ENCODE measurements at regions not wholly inside any gene's neighbourhood (a gene's known extent, or its start where the extent isn't known, plus 50 kb on each side); places are given as distances from the start of the nearest gene placed in this dataset.

DNA sequence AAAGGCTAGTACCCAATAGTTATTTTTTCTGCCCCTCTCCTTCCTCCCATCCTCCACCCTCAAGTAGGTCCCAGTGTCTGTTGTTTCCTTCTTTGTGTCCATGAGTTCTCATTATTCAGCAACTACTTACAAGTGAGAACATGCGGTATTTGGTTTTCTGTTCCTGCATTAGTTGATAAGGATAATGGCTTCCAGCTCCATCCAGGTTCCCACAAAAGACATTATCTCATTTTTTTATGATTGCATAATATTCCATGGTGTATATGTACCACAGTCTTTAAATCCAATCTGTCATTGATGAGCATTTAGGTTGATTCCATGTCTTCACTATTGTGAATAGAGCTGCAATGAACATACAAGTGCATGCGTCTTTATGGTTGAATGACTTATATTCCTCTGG is 128.3 kb upstream of the ANKRD55 start:
- no peak for DNase-seq

DNA sequence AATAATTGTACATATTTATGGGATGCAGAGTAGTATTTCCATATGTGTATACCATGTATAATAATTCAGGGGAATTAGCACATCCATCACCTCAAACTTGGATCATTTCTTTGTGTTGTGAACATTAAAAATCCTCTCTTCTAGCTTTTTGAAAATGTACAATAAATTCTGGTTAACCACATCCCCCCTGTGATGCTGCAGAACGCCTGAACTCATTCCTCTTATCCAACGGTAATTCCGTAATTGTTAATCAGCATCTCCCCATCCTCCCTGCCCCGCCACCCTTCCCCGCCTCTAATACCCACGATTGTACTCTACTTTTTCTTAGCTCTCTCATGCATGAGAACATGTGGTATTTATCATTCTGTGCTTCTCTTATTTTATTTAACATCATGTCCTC is 127.7 kb upstream of the ANKRD55 start:
- no peak for DNase-seq

DNA sequence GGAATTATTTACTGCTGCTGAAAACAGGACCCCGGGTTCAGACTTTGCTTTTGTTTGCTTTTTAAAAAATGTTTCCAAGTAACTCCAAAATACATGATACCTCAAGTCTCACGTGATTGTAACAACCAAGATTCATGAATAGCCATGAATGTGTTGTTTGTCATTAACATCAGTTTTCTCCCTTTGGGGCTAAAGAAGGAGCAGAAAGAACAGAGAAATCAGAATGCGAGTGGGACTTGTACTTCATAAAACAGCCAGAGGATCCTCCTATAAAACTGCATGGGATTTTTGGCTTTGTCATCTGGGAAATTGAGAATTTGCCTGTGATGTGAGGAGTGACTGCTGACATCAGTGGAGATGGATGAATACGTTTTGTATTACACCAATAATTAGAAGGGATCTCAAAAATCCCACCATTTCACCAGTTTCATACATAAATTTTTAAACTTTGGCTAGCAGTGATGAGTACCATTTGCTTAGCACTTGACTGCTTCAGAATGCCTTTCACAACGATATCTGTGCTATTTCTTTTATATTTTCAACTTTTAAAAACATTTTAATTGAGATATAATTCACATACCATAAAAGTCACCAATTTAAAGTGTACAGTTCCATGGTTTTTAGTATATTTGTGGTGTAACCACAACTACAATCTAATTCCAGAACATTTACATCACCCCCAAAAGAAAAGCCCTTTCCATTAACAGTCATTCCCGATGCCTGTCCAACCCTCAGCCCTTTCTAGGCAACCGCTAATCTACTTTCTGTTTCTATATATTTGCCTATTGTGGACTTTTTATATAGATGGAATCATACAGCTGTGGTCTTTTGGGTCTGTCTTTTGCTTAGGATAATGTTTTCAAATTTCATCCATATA is 126.9 kb upstream of the ANKRD55 start:
- DNase-seq: no peak

DNA sequence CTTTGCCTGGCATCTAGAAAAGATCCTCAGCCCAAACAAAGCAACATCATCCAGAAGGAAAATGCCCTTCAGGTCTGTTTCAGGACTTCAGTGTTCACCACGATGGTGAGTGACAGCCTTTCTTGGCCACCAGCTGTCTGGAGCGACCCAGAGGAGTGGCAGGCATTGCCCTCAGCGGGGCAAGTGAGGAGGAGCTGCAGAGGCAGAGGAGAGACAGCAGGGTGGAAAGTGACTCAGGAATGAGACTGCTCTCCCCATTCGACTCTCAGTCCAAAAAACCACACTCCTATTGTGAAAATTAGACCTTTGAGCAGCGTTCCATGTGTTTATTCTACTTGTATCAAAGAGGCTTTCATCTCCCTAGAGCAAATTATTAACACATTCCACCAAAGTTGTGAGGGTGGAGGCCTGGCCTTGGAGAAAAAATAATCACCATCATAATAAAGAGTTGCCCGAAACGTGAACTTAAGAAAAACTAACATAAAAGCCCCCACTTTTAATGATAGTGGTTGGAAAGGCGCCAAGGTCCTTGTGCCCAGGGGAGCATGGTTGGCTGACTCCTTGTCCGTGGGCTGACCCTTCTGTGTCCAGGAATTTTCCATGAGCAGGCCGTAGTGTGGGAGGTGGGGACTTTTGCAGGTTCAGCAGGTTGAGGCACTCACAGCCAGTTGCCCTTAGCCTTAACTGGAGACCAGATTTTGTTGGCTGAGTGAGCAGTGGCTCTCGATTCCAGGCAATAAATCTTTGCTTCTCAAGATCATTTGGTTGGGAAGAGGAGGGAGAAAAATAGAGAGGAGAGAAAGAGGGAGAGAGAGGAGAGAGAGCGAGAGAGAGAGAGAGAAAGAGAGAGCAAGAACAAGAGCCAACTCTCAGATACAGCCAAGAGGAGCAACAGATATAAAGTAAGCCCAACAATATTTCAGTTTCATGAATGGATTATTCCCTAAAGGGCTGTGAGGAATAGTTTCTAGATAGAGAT is 125.9 kb upstream of the ANKRD55 start:
- DNase-seq: no peak

DNA sequence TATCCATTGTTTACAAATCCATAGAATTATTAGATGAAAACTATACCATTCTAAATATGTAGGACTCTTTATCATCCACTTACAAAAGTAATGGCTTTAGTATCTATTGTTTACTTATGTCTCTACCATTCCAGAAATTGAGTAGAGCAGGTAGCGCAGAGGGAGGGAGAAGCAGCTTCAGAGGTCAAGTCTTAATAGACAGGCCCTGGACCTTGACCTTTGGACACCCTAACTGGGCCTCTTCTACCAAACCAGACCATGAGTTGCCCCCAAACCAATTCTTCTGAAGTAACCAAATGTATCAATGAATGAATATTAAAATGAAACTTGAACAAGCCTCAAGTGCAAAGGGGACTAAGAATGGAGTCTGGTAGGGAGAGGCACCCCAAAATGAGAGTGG is 124.9 kb upstream of the ANKRD55 start:
- no peak for DNase-seq

DNA sequence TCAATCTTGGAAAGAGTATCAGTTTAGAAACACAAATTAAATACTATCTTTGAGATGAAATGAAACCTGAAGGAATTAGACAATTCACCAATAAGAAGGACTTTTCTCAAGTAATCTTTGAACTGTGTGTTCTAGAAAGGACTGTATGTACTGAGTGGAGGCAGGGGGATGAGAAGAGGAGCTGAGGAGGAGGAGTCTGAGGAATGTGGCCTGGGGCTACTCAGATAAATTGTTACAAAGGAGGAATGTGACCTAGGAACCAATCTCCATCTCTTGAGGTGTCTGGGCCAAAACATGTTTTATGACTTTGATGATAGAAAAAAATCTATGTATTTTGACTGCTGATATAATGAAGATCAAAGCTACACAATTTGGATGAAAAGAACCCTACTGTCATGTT is 124.3 kb upstream of the ANKRD55 start:
- no peak for DNase-seq

DNA sequence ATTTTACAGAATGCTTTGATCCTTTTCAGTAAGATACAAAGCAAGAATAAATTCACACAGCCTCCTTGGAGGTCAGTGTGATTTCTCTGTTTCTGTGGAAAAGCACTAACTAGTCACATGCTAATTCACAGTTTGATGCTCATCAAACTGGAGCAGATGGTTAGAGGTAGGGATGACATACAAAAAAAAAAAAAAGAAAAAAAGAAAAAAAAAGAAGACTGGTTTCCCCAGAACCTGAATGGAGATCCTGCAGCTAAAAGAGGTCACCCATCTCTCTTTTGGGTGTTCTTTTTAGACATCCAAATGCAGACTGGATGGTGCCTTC is 123.7 kb upstream of the ANKRD55 start:
- DNase-seq: no peak

DNA sequence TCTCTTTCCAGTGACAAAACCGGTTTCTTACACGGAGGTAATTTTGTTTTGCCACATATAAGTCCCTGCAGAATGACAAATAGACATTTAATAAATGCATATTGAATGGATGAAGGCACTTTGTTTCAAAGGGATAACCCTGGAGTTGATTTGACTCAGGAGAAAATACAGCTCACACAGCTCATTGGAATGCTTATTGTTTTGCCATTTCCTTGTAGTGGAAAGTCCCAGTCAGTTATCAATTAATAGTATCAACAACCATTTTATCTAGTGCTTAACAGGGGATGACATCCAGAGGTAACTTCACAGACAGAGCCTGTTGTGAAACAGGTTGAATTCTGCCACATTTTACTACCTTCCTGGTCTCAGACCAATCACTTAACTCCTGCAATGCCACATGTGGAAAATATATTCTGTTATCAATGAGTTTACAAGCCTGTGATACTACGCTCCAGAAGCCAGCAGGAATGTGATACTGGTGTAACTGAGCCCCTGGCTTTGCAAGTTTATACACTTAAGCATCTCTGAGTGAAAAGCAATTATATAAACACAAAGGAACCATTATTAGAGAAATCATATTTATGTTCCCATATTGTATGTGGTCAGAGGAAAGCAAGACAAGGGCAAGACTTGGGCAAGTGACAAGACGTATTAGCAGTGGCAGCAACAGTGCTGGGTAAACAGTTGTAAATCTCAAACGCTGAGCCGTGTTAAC is 123.1 kb upstream of the ANKRD55 start:
- no peak for DNase-seq

DNA sequence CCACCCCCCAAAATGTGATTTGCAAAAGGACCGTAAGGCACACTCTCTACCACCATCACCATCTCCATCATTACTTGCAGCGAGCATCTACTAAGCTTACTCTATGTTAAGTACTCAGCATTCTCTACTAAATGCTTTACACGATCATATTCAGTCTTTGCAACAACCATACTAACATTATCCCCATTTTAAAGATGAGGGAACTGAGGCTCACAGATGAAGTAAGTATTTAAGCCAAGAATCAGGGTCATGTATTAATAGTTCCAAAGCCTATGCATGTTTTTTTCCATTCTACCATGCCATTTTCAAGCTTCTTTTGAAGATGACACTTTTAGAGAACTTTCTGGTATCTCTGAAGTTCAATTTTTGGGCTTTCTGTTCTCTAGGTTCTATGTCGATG is 121.7 kb upstream of the ANKRD55 start:
- no peak for DNase-seq

DNA sequence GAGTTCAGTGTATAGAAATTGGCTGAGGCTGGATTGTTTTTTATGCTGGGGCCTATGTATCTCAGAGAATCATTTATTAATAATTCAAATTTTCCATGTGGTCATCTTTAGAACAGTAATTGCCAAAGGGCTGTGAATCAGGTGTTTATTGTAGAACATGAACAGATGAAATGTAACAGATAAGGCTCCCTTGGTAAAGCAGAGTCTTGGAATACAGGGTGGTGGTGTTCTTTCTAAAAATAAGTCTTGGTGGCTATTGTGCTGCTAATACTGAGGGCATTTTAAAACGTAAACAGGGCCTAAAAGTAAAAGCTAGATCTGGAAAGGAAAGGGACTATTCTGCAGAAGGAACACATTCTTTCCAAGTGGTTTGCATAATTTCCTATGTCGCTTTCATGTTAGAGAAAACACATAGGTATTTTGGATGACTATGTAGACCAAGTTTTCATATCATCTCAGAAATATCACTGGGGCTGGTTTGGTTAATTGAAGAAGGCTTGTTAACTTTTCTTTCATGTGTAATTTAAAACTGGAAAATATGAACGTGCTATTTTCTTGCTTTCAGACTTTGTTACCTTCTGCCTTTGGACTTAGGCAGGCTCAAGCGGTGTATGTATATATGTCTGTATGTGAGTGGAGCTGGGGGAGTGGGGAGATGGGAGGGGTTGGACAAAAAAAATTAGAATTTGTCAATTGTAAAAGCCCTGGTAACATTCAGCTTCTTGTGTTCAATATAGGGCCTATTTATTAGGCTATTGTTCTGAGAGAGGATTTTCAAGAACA is 119.9 kb upstream of the ANKRD55 start:
- DNase-seq: no peak

DNA sequence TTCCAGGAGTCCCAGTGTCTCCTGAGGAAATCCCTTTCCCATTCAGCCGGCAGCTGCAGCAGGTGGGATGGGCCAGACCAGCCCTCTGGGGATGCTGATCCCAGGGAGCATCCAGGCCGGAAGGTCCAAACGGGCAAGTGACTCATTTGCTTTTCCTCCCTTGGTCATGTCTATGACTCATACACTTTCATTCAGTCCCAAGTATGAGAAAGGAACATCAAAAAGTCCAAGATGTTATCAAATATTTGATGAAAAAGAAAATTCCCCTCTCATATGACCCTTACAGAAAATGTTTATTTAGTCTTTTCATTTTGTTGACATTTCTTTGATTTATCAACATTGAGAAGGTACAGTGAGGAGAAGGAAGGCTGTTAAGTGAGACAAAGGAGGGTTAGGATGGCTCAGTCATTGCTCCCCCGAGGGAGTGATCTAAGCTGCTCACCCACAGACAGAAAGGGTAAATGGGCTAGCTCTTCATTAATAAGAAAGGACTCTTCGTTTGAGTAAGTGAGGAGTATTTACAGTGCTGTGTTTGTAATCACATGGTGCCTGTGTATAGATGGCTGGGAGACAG is 117.6 kb upstream of the ANKRD55 start:
- no peak for DNase-seq

DNA sequence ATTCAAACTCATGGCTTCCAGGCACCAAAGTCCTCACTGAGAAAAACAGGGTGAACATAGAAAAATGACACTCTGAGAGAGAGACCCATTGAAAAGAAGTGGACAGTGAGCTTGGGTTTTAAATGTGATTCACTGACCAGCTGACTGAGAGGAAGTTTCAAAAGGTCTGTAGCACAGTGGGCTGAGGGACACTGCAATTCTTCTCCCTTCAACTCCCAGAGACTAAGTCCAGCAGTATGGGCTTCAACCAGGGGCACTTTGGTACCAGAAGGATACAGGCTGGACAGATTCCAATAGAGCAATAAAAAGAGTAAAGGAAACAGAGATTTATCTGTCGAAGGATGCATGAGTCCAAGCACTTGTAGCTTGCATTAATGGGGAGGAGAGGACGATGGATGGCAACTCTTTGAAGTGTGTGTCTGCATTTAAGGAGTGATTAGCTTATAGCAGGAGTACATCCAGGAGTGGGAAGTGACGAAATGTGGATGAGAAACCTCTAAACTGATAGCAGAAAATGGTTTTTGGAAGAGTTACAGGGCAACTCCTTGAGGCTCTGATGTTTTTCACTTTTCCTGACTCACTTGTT is 117.0 kb upstream of the ANKRD55 start:
- DNase-seq: no peak

DNA sequence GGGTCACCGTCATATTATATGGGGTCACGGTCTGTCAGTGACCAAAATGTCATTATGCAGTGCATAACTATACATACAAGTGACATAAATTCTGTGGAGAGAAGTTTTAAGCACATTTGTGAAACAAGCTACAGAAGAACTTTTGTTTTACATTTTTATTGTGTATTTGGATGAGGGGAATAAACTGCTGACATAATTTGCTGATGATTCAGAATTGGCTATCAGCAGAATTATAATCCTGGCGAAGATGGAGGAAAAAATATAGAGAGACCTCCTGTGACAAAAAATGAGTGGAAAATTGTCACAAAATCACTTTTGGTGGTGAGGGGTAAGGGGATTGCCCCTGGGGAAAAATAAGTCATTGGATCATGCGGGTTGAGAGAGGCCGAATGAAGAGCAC is 116.3 kb upstream of the ANKRD55 start:
- DNase-seq: no peak

DNA sequence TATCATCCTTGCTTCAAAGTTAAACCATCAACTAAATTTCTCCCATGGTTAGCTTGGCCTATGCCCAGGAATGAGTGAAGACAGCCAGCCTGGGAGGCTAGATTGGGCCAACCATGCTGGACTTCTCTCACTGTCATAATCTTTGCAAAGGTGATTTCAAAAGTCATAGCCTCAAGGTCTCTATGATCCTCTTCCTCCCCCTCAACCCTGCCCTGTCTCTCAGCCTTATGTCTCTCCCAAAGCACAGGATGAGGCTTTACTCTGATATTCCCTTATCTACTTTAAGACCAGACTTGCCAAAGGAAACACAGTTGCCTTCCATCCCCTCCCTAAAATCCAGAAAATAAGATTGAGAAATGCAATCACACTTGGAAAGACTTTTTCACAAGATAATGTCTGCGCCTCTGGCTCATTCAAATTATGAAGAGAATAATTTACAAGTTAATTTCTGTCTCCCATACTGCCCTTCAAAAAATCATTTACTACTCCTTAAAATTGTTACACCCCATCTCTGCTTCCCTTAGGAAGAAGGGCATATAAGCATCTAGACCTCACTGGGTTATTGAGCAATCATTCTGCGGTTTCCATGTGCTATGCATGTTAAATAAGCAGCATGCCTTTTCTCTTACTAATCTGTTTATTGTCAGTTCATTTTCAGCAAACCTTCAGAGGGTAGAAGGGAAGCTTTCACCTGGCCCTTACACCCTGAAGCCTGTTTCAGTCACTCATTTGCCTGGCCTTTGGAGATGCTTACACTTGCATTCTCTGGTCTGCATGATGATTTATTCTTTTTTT is 113.8 kb upstream of the ANKRD55 start:
- no peak for DNase-seq

DNA sequence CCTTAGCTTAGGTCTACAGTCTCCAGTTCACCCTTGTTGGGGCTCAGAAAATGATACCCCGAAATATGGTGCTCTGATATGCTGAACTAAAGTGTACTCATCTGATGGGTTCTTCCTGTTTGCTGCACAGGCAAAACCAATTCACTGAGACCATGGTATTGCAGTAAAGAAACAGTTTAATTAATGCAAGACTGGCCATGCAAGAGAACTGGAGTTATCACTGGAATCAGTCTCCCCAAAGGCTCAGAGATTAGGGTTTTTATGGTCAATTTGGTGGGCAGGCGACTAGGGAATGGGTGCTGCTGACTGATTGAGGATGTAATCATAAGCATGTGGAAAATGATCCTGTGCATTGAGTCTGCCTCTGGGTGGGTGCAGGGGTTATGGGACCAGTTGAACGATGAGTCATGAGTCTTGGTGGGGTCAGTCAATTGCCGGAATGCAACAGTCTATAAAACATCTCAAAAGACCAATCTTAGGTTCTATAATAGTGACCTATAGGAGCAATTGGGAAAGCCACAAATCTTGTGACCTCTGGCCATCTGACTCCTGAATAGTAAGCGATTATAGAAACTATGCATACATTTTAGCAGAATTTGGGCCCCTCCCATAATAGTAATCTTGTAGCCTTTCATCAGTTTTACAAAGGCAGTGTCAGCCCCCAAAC is 113.0 kb upstream of the ANKRD55 start:
- DNase-seq: no peak

DNA sequence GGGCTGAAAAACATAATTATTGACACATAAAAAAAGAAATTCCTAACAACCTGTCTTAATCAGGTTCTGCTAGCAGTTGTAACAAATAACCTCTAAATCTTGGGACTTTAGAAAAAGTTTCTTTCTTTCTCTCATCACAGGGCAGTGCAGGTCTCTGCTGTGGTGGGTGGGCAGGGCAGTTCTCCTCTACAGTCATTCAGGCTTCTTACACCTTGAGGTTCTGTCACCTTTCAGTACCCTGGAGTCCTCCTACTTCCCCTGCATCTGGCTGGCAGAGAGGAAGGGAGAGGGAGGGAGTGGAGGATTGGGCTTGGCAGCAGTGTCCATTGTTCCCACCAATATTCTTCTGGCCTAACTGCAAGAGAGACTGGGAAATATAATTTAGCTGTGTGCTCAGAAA is 112.2 kb upstream of the ANKRD55 start:
- DNase-seq: no peak

DNA sequence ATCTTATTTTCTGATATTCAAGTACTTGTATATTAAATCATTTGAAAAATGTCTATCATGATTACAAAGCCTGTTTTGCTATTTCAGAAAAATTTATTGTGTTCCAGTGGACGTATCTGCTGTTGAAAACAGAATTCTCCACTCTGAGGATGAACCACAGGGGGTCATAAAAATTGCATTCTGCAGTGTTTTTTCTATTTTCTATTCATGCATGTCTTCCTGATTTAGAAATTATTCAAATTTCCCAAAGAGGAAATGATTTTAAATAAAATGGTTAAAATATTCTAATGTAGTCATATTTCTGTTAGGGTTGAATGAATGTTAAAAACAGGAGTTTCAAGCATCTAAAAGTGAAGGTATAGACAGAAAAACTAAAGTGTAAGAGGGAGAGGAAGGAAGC is 111.5 kb upstream of the ANKRD55 start:
- no peak for DNase-seq

DNA sequence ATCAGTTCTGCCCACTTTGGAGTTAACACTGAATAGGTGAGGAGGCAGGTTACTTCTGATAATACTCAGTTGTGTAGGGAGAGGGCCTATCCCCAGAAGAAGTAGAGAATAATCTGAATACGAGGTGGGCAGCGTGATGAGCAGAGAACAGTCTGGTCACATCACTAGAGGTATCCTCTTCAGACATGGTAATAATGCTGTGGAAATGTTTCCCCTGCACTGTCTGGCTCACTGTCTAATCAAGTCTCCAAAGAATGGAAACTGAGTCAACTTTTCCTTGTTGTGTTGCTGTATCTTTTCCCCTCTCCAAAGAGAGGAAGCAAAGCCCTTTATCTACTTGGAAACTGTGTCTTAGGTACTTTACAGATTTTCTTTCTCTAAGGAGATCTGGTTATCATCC is 110.9 kb upstream of the ANKRD55 start:
- no peak for DNase-seq

DNA sequence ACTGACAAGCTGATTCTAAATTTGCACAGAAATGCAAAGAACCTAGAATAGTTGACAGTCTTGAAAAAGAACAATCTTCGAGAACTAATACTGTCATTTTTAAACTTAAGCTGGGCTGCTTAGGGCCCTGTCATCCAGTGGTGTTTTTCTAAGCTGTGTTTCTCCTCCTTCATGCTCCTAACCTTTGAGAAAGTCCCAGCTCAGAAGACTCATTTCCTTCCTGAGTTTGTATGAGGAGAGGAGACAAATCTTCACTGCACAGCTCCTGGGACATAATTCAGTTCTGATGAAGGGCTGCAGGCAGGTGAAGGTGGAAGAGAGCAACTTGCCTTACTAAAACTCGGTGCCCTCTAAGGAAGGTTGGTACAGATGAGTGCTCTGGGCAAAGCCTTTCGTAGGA is 109.5 kb upstream of the ANKRD55 start:
- no peak for DNase-seq

DNA sequence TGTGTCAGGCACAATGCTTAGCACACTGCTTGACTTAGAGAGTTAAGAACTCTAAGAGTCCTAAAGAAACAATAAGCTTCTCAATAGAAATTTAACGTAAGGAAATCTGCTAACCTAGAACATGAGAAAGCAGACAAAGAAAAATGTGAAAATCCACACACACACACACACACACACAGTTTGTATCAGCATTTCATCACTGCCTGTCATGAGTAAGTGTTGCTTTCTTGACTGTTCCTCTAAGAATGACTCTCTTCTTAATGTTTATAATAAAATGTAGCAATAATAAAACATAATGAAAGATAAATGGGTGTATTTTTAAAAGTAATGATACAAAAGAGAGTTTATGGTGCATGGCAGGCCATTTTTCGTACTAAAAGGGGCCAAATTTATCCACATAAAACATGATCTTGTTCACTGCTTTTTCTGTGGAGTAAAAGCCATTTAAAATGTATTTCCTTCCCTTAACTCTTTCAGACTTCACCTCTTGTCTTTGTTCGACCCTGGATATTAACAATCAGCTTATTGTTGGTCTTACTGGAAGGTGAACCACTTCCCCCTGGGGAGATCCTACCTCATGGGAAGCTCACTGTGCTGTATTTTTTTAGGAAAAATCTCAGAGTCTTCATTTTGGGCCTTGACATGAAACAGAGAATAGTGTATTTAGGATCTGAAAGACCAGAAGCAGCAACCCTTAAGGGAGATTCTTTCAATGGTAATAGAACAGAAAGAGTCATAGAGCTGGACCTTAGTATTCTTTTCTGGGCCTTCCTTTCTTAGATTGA is 107.3 kb upstream of the ANKRD55 start:
- no peak for DNase-seq
